Activated naive CD8-positive, alpha-beta T cell (primary cell): ENCODE measurements at regions not wholly inside any gene's neighbourhood (a gene's known extent, or its start where the extent isn't known, plus 50 kb on each side); places are given as distances from the start of the nearest gene placed in this dataset.
"Not testable (repeated sequence)": the region's sequence is repeated elsewhere in the genome, so short reads cannot be mapped to it uniquely, and the experiment has no call there.

Experiments used
- H3K27ac Mint-ChIP-seq: one replicate; pipeline ENCODE4 v1.8.0; 2021; ENCODE audit warnings: mixed read lengths
- H3K27me3 Mint-ChIP-seq: one replicate; pipeline ENCODE4 v1.8.0; 2021; ENCODE audit warnings: mixed read lengths
- H3K36me3 Mint-ChIP-seq: one replicate; pipeline ENCODE4 v1.8.0; 2021; ENCODE audit warnings: mixed read lengths
- H3K4me1 Mint-ChIP-seq: one replicate; pipeline ENCODE4 v1.8.0; 2021; ENCODE audit warnings: low read depth, mixed read lengths
- H3K4me3 Mint-ChIP-seq: one replicate; pipeline ENCODE4 v1.8.0; 2021; ENCODE audit warnings: mild to moderate bottlenecking, mixed read lengths
- H3K9me3 Mint-ChIP-seq: one replicate; pipeline ENCODE4 v1.8.0; 2021; ENCODE audit warnings: low read depth, mixed read lengths

GRCh38 chr13:82202398-82202797 lies 1679.9 kb downstream of the SLITRK1 start:
- H3K27ac Mint-ChIP-seq: no peak overlapping the region
- H3K4me3 Mint-ChIP-seq: no peak overlapping the region
- H3K27me3 Mint-ChIP-seq: no peaks in the 10 kb centered on the region
- H3K9me3 Mint-ChIP-seq: peaks cover 8% of the 10 kb centered on the region
- H3K4me1 Mint-ChIP-seq: no peaks in the 10 kb centered on the region
- no peaks in the 10 kb centered on the region for H3K36me3 Mint-ChIP-seq

GRCh38 chr13:82196087-82196486 lies 1686.2 kb downstream of the SLITRK1 start:
- H3K36me3 Mint-ChIP-seq: no peaks in the 10 kb centered on the region
- H3K4me3 Mint-ChIP-seq: no peak overlapping the region
- H3K27ac Mint-ChIP-seq: no peak overlapping the region
- H3K27me3 Mint-ChIP-seq: no peaks in the 10 kb centered on the region
- H3K4me1 Mint-ChIP-seq: no peaks in the 10 kb centered on the region
- peaks cover 4% of the 10 kb centered on the region for H3K9me3 Mint-ChIP-seq

GRCh38 chr13:82187227-82187626 lies 1695.0 kb downstream of the SLITRK1 start:
- no peaks in the 10 kb centered on the region for H3K27me3 Mint-ChIP-seq
- H3K4me1 Mint-ChIP-seq: no peaks in the 10 kb centered on the region
- H3K4me3 Mint-ChIP-seq: no peak overlapping the region
- H3K9me3 Mint-ChIP-seq: no peaks in the 10 kb centered on the region
- H3K27ac Mint-ChIP-seq: no peak overlapping the region
- H3K36me3 Mint-ChIP-seq: no peaks in the 10 kb centered on the region

GRCh38 chr13:82176751-82177150 lies 1705.5 kb downstream of the SLITRK1 start:
- Mint-ChIP-seq H3K27me3 (no peaks in the 10 kb centered on the region), H3K27ac (no peak overlapping the region), H3K4me1 (no peaks in the 10 kb centered on the region), H3K4me3 (no peak overlapping the region), H3K9me3 (peaks cover 10% of the 10 kb centered on the region), H3K36me3 (no peaks in the 10 kb centered on the region)

GRCh38 chr13:82165396-82166174 lies 1716.7 kb downstream of the SLITRK1 start:
- no peak overlapping the region for H3K27ac Mint-ChIP-seq
- no peaks in the 10 kb centered on the region for H3K4me1 Mint-ChIP-seq
- H3K36me3 Mint-ChIP-seq: no peaks in the 10 kb centered on the region
- H3K27me3 Mint-ChIP-seq: no peaks in the 10 kb centered on the region
- no peak overlapping the region for H3K4me3 Mint-ChIP-seq
- peaks cover 23% of the 10 kb centered on the region for H3K9me3 Mint-ChIP-seq

- not testable (repeated sequence) for H3K4me3 Mint-ChIP-seq, H3K36me3 Mint-ChIP-seq, H3K27ac Mint-ChIP-seq, H3K4me1 Mint-ChIP-seq, H3K27me3 Mint-ChIP-seq
- peaks cover 23% of the 10 kb centered on the region for H3K9me3 Mint-ChIP-seq
Observed at GRCh38 chr13:82164780-82165395, 1717.4 kb downstream of the SLITRK1 start.

GRCh38 chr13:82147526-82147925 lies 1734.7 kb downstream of the SLITRK1 start:
- H3K27me3 Mint-ChIP-seq: no peaks in the 10 kb centered on the region
- no peaks in the 10 kb centered on the region for H3K36me3 Mint-ChIP-seq
- H3K4me3 Mint-ChIP-seq: no peak overlapping the region
- H3K27ac Mint-ChIP-seq: no peak overlapping the region
- no peaks in the 10 kb centered on the region for H3K4me1 Mint-ChIP-seq
- H3K9me3 Mint-ChIP-seq: peaks cover 6% of the 10 kb centered on the region

- Mint-ChIP-seq H3K4me1 (no peaks in the 10 kb centered on the region), H3K27me3 (no peaks in the 10 kb centered on the region), H3K36me3 (no peaks in the 10 kb centered on the region), H3K27ac (no peak overlapping the region), H3K4me3 (no peak overlapping the region), H3K9me3 (peaks cover 6% of the 10 kb centered on the region)
Observed at GRCh38 chr13:82136880-82137279, 1745.4 kb downstream of the SLITRK1 start.

- H3K9me3 Mint-ChIP-seq: peaks cover 12% of the 10 kb centered on the region
- no peaks in the 10 kb centered on the region for H3K36me3 Mint-ChIP-seq
- no peak overlapping the region for H3K4me3 Mint-ChIP-seq
- H3K27me3 Mint-ChIP-seq: no peaks in the 10 kb centered on the region
- no peaks in the 10 kb centered on the region for H3K4me1 Mint-ChIP-seq
- no peak overlapping the region for H3K27ac Mint-ChIP-seq
Observed at GRCh38 chr13:82129281-82129680, 1753.0 kb downstream of the SLITRK1 start.

- no peaks in the 10 kb centered on the region for H3K27me3 Mint-ChIP-seq
- no peaks in the 10 kb centered on the region for H3K4me1 Mint-ChIP-seq
- no peak overlapping the region for H3K4me3 Mint-ChIP-seq
- peaks cover 8% of the 10 kb centered on the region for H3K9me3 Mint-ChIP-seq
- no peaks in the 10 kb centered on the region for H3K36me3 Mint-ChIP-seq
- H3K27ac Mint-ChIP-seq: no peak overlapping the region
Observed at GRCh38 chr13:82118589-82118988, 1763.7 kb downstream of the SLITRK1 start.

GRCh38 chr13:82116422-82116989 lies 1765.8 kb downstream of the SLITRK1 start:
- Mint-ChIP-seq H3K4me1 (no peaks in the 10 kb centered on the region), H3K9me3 (no peaks in the 10 kb centered on the region), H3K36me3 (no peaks in the 10 kb centered on the region), H3K4me3 (no peak overlapping the region), H3K27me3 (no peaks in the 10 kb centered on the region), H3K27ac (no peak overlapping the region)

GRCh38 chr13:82115391-82115790 lies 1766.9 kb downstream of the SLITRK1 start:
- no peak overlapping the region for H3K27ac Mint-ChIP-seq
- H3K4me3 Mint-ChIP-seq: no peak overlapping the region
- H3K27me3 Mint-ChIP-seq: no peaks in the 10 kb centered on the region
- H3K9me3 Mint-ChIP-seq: no peaks in the 10 kb centered on the region
- H3K36me3 Mint-ChIP-seq: no peaks in the 10 kb centered on the region
- H3K4me1 Mint-ChIP-seq: no peaks in the 10 kb centered on the region

GRCh38 chr13:82096256-82096655 lies 1755.3 kb upstream of the SPRY2 start:
- Mint-ChIP-seq H3K9me3 (peaks cover 7% of the 10 kb centered on the region), H3K4me1 (no peaks in the 10 kb centered on the region), H3K27ac (no peak overlapping the region), H3K36me3 (no peaks in the 10 kb centered on the region), H3K4me3 (no peak overlapping the region), H3K27me3 (no peaks in the 10 kb centered on the region)

GRCh38 chr13:82092312-82092711 lies 1751.4 kb upstream of the SPRY2 start:
- H3K27me3 Mint-ChIP-seq: no peaks in the 10 kb centered on the region
- H3K4me1 Mint-ChIP-seq: no peaks in the 10 kb centered on the region
- no peaks in the 10 kb centered on the region for H3K36me3 Mint-ChIP-seq
- no peak overlapping the region for H3K27ac Mint-ChIP-seq
- no peak overlapping the region for H3K4me3 Mint-ChIP-seq
- peaks cover 4% of the 10 kb centered on the region for H3K9me3 Mint-ChIP-seq

- H3K9me3 Mint-ChIP-seq: peaks cover 4% of the 10 kb centered on the region
- H3K4me1 Mint-ChIP-seq: no peaks in the 10 kb centered on the region
- H3K27me3 Mint-ChIP-seq: no peaks in the 10 kb centered on the region
- H3K36me3 Mint-ChIP-seq: no peaks in the 10 kb centered on the region
- no peak overlapping the region for H3K4me3 Mint-ChIP-seq
- no peak overlapping the region for H3K27ac Mint-ChIP-seq
Observed at GRCh38 chr13:82088781-82089180, 1747.9 kb upstream of the SPRY2 start.
